B cell (primary cell): ENCODE measurements at regions not wholly inside any gene's neighbourhood (a gene's known extent, or its start where the extent isn't known, plus 50 kb on each side); places are given as distances from the start of the nearest gene placed in this dataset.
A peak's percentile ranks its signal among the peaks of the same experiment; 100 is the strongest.

Experiments
- ATAC-seq: fragments of 200-7000 bp; cut with Tn5 transposase; one replicate; pipeline ENCODE4 v1.10.0; 2021; ENCODE audit warnings: low read depth, mild to moderate bottlenecking, moderate number of reproducible peaks, moderate library complexity
- CTCF ChIA-PET: fragments of 350-600 bp; sonication (Branson Sonifier 250); formaldehyde crosslinking; loops from one replicate; lab custom pipeline; 2021; ENCODE audit warnings: antibody characterized with exemption, inconsistent platforms; lab: Charles Lee
- POLR2A ChIA-PET: fragments of 350-600 bp; sonication (Branson Sonifier 250); formaldehyde crosslinking; loops from one replicate; lab custom pipeline; 2021; ENCODE audit warnings: antibody characterized with exemption; lab: Charles Lee
- DNase-seq: peaks from one replicate; pipeline ENCODE4 v3.0.0; 2013
- H2AFZ ChIP-seq: 2 replicates; pipeline ENCODE4 v1.6.1; 2012; ENCODE audit warnings: mild to moderate bottlenecking, low read depth, low read length; ENCODE audit not compliant: insufficient read depth, poor library complexity, severe bottlenecking
- H3K27ac ChIP-seq, 2 donors: 1 replicate in 1 of 2; 2 replicates in 1 of 2; pipeline ENCODE4 v1.5.1; 2012 to 2013; ENCODE audit warnings: low read length in 2 of 2, mild to moderate bottlenecking in 2 of 2, moderate library complexity in 1 of 2
- H3K27me3 ChIP-seq, 4 experiments: fragments of 200-600 bp in 1 of 4; sonication (generic) in 1 of 4; replicated peaks in 1 of 4; 1 replicate in 2 of 4; 2 replicates in 2 of 4; pipeline versions ENCODE4 v1.6.1 to v1.7.0; 2013 to 2016; ENCODE audit warnings: low read length in 3 of 4, mild to moderate bottlenecking in 2 of 4, mixed read lengths in 1 of 4, moderate library complexity in 1 of 4; ENCODE audit not compliant: insufficient read depth in 4 of 4, control insufficient read depth in 3 of 4; ENCODE audit errors: control extremely low read depth in 1 of 4
- H3K36me3 ChIP-seq, 2 experiments: replicated peaks in 1 of 2; 1 replicate in 1 of 2; 2 replicates in 1 of 2; pipeline versions ENCODE4 v1.6.1 to v1.7.1; 2013; ENCODE audit warnings: low read length in 1 of 2; ENCODE audit not compliant: insufficient read depth in 2 of 2, control insufficient read depth in 1 of 2; ENCODE audit errors: control extremely low read depth in 1 of 2, extremely low read depth in 1 of 2
- H3K4me1 ChIP-seq, 2 donors: fragments of 200-600 bp in 1 of 2; sonication (generic) in 1 of 2; 1 replicate in 1 of 2; 2 replicates in 1 of 2; pipeline versions ENCODE4 v1.5.1 to v1.6.1; 2013 to 2017; ENCODE audit warnings: low read length in 2 of 2; ENCODE audit not compliant: control insufficient read depth in 2 of 2, insufficient read depth in 2 of 2
- H3K4me2 ChIP-seq: replicated peaks from 2 replicates; pipeline ENCODE3; 2012; ENCODE audit warnings: mild to moderate bottlenecking, low read depth, low read length; ENCODE audit not compliant: poor library complexity, severe bottlenecking
- H3K4me3 ChIP-seq, 5 experiments: fragments of 200-600 bp in 1 of 5; sonication (generic) in 1 of 5; 1 replicate in 3 of 5; 2 replicates in 2 of 5; pipeline versions ENCODE4 v1.5.1 to v1.7.0; 2011 to 2016; ENCODE audit warnings: low read length in 4 of 5, mild to moderate bottlenecking in 4 of 5, low read depth in 2 of 5, control low read depth in 1 of 5, moderate library complexity in 1 of 5; ENCODE audit not compliant: insufficient read depth in 1 of 5; ENCODE audit errors: control extremely low read depth in 1 of 5, extremely low read depth in 1 of 5
- H3K79me2 ChIP-seq: fragments of 200-600 bp; sonication (generic); one replicate; pipeline ENCODE4 v1.6.0; 2016; ENCODE audit warnings: low read length; ENCODE audit not compliant: control insufficient read depth, insufficient read depth
- H3K9ac ChIP-seq: fragments of 200-600 bp; sonication (generic); 2 replicates; pipeline ENCODE4 v1.6.1; 2017; ENCODE audit warnings: mild to moderate bottlenecking, low read length, moderate library complexity
- H3K9me3 ChIP-seq, 3 donors: one replicate each; pipeline versions ENCODE4 v1.6.1 to v1.7.1; 2013; ENCODE audit warnings: low read length in 2 of 3; ENCODE audit not compliant: control insufficient read depth in 2 of 3, insufficient read depth in 1 of 3; ENCODE audit errors: control extremely low read depth in 1 of 3
- H4K20me1 ChIP-seq: 2 replicates; pipeline ENCODE4 v1.6.0; 2012; ENCODE audit warnings: mild to moderate bottlenecking, low read length; ENCODE audit not compliant: insufficient read depth, control insufficient read depth, poor library complexity, severe bottlenecking
- H3K27ac Mint-ChIP-seq: one replicate; pipeline ENCODE4 v1.8.0; 2021; ENCODE audit warnings: mixed read lengths
- H3K27me3 Mint-ChIP-seq: one replicate; pipeline ENCODE4 v1.8.0; 2021; ENCODE audit warnings: mixed read lengths
- H3K4me1 Mint-ChIP-seq: one replicate; pipeline ENCODE4 v1.8.0; 2021; ENCODE audit warnings: mixed read lengths
- H3K4me3 Mint-ChIP-seq: one replicate; pipeline ENCODE4 v1.8.0; 2021; ENCODE audit warnings: mixed read lengths
- H3K9me3 Mint-ChIP-seq: one replicate; pipeline ENCODE4 v1.8.0; 2022; ENCODE audit warnings: mixed read lengths; ENCODE audit not compliant: insufficient read depth
- EZH2 ChIP-seq: IDR thresholded peaks from 2 replicates; pipeline ENCODE4 v1.6.1; 2012; ENCODE audit warnings: borderline replicate concordance, low read depth, mild to moderate bottlenecking, moderate library complexity, low read length; ENCODE audit not compliant: insufficient read depth, poor library complexity, severe bottlenecking
- WGBS: methylation state at CpG from one replicate; pipeline ENCODE4 v1.1.5; 2013; ENCODE audit warnings: missing lambda C conversion rate; ENCODE audit not compliant: insufficient coverage; 5-methylcytosine and 5-hydroxymethylcytosine counted together
- intact Hi-C: fragments of 100-400 bp; cut with micrococcal nuclease; formaldehyde crosslinking; loops from one replicate; pipeline ENCODE4 v1.10.0; 2022
- TF ChIP-seq, protein P1 (sequence below): fragments of 200-600 bp; IDR thresholded peaks from one replicate; pipeline ENCODE4 v1.8.0; 2022; ENCODE audit warnings: antibody characterized with exemption, mild to moderate bottlenecking

DNA sequence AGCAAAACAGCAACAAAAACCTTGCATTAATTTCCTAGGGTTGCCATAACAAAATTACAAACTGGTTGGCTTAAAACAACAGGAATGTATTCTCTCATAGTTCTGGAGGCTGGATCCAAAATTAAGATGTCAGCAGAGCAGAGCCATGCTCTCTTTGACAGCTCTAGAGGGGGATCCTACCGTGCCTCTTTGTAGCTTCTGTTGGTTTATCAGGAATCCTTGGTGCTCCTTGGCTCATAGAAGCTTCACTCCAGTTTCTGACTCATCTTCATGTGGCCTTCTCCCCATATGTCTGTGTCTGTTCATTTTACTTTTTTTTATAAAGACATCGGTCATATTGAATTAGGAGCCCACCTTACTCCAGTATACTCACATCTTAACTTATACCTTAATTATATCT is 90.5 kb upstream of the POU2AF2 start:
- Mint-ChIP-seq H3K4me3 (no peak overlapping the region), H3K27ac (no peak overlapping the region), H3K9me3 (no peaks in the 10 kb centered on the region), H3K27me3 (no peaks in the 10 kb centered on the region), H3K4me1 (peaks cover 11% of the 10 kb centered on the region)
- H3K27me3 ChIP-seq = no peaks in the 10 kb centered on the region
- no peak overlapping the region for H3K4me2 ChIP-seq
- no peaks in the 10 kb centered on the region for H4K20me1 ChIP-seq
- DNase-seq (no peak), ATAC-seq (no peak)
- H3K4me3 ChIP-seq = no peak overlapping the region
- no CpG with 5 or more reads among the region's 2 CpGs for WGBS
- H3K27ac ChIP-seq = no peak overlapping the region
- TF ChIP-seq EZH2 = no peak
- TF ChIP-seq, protein P1, sequence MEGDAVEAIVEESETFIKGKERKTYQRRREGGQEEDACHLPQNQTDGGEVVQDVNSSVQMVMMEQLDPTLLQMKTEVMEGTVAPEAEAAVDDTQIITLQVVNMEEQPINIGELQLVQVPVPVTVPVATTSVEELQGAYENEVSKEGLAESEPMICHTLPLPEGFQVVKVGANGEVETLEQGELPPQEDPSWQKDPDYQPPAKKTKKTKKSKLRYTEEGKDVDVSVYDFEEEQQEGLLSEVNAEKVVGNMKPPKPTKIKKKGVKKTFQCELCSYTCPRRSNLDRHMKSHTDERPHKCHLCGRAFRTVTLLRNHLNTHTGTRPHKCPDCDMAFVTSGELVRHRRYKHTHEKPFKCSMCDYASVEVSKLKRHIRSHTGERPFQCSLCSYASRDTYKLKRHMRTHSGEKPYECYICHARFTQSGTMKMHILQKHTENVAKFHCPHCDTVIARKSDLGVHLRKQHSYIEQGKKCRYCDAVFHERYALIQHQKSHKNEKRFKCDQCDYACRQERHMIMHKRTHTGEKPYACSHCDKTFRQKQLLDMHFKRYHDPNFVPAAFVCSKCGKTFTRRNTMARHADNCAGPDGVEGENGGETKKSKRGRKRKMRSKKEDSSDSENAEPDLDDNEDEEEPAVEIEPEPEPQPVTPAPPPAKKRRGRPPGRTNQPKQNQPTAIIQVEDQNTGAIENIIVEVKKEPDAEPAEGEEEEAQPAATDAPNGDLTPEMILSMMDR = no peak
- no peaks in the 10 kb centered on the region for H3K4me1 ChIP-seq
- no peak overlapping the region for H2AFZ ChIP-seq
- ChIA-PET CTCF (no interaction called here), POLR2A (no interaction called here)
- H3K36me3 ChIP-seq = no peaks in the 10 kb centered on the region
- H3K79me2 ChIP-seq = no peaks in the 10 kb centered on the region
- H3K9ac ChIP-seq = no peak overlapping the region
- intact Hi-C loops = no loop called here
- H3K9me3 ChIP-seq = peaks cover 0 to 1% (median 0%) of the 10 kb centered on the region in 3 donors

DNA sequence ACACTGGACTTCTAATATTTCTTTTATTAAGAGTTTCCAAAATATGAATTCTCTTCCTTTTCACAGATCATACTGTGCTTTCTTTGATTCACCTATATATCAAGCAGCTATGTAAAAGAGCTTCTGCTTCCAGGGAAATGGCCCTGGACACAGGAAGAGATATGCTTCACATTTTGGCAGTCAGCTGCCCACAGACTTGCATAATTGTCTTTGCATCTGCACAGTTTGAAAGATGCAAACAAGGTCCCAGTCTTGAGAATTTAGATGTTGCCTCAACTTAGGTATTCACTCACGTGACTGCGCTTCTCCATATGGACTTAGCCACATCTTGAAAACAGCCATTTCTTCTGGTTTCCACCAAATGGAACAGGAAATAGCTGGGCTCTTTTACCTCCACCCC is 92.3 kb upstream of the POU2AF2 start:
- ATAC-seq (no peak), DNase-seq (no peak)
- Mint-ChIP-seq H3K4me3 (no peak overlapping the region), H3K4me1 (peaks cover 11% of the 10 kb centered on the region), H3K27me3 (no peaks in the 10 kb centered on the region), H3K9me3 (no peaks in the 10 kb centered on the region), H3K27ac (no peak overlapping the region)
- ChIA-PET CTCF (interaction anchor here (1.0 kb wide), 1 partner anchor 77 kb away, joined by 3 read pairs; no protein-coding TSS in a partner anchor), POLR2A (no interaction called here)
- WGBS = 100% methylated on average over 2 of the region's 2 CpGs
- Histone ChIP-seq H3K4me1 (no peaks in the 10 kb centered on the region), H2AFZ (peak overlapping the region; percentile 5), H3K4me3 (no peak overlapping the region), H3K27me3 (no peaks in the 10 kb centered on the region), H3K9ac (no peak overlapping the region), H3K9me3 (peaks cover 0 to 1% (median 0%) of the 10 kb centered on the region in 3 donors), H3K27ac (no peak overlapping the region), H3K79me2 (no peaks in the 10 kb centered on the region), H3K4me2 (no peak overlapping the region), H4K20me1 (no peaks in the 10 kb centered on the region), H3K36me3 (no peaks in the 10 kb centered on the region)
- no peak for TF ChIP-seq EZH2
- TF ChIP-seq, protein P1 = no peak
- intact Hi-C loops = loop anchor here (5.0 kb wide), 1 partner anchor 34 kb away; no protein-coding TSS in a partner anchor
